ENCODE measurements at regions not wholly inside any gene's neighbourhood (a gene's known extent, or its start where the extent isn't known, plus 50 kb on each side); places are given as distances from the start of the nearest gene placed in this dataset.

DNA sequence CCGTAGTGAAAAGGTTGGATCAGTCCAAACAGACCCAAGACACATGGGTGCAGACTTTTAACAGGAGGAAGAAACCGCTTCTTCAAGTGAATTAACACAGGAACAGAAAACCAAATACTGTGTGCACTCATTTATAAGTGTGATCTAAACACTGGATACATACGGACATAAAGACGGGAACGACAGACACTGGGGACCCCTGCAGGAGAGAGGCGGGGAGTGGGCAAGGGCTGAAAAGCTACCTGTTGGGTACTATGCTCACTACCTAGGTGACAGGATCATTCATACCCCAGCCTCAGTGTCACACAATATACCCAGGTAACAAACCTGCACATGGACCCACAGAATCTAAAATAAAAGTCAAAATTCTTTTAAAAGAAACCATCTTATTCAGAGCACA lies 326.0 kb upstream of the NOCT start:
- no peak for DNase-seq (ENCODE audit: low read depth in 3 of 3)

DNA sequence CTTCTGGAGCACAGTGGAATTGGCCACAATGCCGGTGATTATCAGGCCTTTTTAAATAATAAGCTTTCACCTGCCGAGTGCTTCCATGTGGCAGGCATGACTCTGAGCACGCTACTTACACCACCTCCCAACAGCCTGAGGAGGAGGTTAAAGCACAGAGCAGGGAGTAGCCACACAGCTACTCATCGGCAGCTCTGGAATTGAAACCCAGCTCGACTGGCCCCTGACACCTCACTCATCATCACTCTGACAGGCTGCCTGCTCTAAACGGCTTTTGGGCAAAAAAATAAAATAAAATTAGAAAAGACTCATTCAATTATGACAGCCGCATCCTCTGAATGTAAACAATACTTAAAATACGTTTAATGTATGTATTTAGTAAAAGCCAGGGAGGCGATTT lies 326.4 kb upstream of the NOCT start:
- DNase-seq (ENCODE audit: low read depth in 3 of 3), result no peak

DNA sequence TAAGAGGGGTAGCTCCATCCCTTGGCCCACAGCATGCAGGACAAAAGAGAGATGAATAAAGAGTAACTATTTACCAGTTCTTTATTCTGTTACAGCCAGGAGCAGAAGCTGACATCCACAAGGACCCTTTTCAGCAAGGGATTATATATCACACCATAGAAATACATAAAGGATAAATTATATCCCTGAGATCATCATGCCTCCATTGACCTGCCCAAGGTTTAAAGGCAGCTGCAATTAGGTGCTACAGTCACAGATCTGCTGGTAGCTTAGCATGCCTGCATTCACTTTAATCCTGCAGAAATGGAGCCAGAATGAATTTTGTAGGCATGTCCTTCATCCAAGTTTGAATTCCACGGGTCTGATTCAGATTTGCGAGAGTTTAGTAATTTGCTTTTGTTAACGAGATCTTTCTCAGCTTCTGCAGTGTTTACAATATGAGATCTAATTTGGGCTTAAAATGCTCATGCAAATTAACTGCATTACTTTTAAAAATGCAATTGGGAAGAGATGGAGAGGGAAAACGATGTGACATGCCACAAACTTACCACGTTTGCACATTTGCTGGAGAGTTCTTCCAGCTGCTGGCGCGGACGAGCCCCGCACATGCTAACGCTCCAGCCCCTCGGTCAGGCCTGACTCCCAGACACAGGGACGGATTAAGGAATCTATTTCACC lies 327.0 kb upstream of the NOCT start:
- no peak for DNase-seq (ENCODE audit: low read depth in 3 of 3)

DNA sequence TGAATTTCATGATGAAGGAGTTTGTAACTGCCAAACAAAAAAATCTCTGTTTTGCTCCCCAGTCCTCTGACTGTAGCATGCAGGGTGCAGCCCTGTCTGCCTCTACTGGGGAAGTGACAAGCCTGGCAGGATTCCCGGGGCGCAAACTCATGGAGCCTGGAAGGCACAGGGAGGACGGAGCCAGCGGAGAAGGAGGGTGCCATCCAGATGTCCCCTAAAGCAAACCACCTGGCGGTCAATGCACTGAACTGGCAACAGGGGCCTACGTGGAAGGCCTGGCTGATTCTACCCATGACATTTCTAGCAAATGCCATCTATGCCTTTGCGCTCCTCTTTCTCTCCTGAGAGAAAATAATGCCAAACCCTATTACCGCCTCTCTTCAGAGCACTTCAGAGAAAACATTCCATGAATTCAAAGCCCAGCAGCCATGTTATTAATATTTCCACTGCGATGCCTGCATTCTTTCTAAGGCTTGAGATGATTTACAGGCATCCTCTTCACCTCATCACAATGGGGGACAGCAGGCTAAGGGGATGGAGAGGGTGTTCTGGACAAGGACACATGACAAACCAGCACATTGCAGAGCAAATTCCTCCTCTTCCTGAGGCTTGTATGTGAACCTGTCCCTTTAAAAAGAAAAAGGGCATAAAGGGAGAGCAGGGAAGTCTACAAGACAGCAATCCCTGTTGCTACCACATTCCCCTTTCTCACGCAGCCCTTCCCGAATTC lies 329.3 kb upstream of the NOCT start:
- DNase-seq (ENCODE audit: low read depth in 3 of 3), result no peak

DNA sequence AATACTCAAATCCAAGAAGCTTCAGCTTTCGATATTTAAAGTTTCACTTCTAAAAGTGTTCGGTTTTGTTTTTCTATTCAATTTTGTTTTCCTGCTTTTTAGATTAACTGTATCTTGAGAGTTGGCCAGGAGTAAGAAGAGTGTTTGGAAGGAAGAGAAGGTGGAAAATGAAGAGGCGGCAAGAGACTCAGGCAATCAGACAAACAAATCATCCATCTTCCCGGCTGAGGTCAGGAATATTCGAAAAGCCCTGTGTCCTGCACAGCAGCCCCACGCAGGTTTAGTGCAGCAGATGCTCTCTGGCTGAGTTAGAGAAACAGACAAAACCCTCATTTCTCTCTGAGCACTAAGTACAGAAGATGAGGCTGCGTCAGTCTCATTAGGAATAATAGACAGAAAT lies 330.3 kb upstream of the NOCT start:
- DNase-seq (ENCODE audit: low read depth in 3 of 3), result no peak

DNA sequence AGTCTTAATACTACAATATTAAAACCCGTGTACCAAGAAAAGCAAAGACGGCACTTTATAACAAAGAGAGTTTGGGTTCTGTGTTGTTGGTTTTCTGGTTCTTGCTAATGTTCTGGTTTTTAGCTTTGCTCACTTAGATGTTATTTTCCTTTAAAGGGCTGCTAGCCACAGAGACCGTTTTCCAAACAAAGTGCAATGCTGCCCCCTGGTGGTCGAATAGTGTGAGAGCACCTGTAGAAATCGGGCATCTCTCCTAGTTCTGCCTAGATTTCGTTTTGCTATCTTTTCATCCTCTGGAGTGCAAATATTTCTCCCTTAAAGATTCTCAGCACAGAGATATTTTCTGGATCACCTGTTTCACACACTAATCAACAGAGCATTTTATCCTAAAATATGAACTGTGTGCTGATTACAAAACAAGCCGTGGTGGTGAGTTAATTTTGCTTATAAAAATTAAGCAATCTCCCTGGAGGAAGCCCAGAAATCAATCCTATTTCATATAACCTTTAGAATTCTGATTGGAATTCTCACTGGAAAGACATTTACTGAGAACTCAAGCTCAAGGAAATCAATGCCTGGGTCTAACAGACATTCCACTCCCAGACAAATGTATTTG lies 334.5 kb upstream of the NOCT start:
- peak; percentile 51 to 64 (median 51) for DNase-seq (ENCODE audit: low read depth in 3 of 3)

DNA sequence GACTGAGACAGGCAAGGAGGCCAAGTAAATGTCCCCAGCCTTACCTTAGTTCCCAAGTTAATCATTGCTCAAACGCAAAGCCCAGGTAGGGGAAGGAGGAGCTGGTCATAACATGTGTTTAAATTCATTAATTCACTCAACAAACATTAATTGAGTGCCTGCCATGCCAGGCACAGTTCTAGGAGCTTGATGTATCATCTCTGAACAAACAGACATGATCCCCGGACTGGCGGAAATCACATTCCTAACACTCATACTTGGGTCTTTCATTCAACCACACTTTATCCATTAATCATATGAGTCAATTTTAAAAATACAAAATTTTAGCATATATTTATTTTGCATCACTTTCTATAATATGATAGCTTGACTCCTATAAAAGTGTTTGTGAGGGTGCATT lies 335.3 kb upstream of the NOCT start:
- no peak for DNase-seq (ENCODE audit: low read depth in 3 of 3)

DNA sequence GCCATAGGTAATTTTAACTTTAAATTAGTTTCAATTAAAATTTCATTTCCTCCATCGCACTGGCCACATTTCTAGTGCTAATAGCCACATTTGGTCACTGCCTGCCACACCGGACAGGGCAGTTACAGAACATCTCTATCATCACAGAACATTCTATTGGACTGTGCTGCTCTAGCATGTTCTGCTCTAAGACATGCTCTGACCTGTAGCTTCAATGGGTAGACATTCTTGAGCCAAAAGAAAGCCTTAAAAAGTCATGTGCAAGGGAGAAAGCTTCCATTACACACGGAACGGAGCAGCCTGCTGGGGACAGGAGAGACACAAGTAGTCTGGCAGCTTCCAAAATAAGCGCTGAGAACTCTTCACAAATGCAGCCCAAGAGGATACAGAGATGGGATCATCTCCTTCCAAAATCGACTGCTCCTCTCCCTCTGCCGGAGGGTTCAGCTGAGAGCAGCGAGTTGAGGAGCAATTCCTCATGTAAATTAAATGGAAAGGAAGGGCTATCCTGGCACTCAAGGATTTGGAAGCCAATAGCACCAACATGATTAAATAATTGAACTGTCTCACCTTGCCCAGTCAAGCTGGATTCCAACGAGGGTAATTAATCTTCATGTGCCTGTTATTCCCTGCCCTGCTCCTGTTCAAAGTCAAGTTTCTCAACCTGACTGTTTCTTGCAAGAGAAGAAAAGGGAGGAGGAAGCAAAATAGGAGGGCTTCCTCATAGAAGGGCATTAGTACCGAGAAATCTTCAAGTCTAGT lies 336.4 kb upstream of the NOCT start:
- DNase-seq (ENCODE audit: low read depth in 3 of 3), result no peak

DNA sequence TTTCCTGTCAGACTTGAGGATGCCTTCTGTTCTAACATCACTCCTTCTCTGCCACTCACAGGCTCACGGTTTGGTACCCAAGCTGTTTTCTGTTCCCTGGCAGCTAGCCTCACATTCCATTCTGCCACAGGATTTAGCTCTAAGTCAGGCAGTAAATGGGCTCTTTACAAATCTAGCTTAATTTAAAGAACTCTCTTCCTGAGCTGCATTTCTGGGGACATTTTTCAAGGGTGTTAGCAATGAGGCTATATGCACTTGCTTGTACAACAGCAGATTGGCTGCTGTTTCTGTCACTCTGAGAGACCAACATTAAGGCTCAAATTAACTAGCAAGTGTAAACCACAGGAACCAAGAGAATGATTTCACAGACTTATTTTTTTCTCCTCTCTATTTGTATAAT lies 337.8 kb upstream of the NOCT start:
- no peak for DNase-seq (ENCODE audit: low read depth in 3 of 3)

DNA sequence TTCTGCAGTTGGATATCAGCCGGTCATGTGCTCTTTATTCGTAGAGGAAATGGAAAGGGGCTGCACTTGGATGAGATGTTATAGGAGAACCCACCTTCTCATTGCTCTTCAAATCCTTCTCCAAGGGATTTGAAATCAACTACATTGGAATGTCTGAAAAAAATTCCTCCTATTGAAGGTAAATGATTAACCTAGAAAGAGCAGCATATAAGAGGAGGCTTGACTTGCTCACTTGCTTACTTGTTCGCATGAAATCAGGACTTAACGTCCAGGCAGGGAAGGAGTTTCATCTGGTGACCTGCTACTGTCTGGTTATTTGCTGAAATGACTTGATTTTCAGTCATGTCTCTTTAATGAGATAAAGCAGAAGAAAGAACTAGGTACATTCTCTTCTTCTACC lies 338.4 kb upstream of the NOCT start:
- no peak for DNase-seq (ENCODE audit: low read depth in 3 of 3)

DNA sequence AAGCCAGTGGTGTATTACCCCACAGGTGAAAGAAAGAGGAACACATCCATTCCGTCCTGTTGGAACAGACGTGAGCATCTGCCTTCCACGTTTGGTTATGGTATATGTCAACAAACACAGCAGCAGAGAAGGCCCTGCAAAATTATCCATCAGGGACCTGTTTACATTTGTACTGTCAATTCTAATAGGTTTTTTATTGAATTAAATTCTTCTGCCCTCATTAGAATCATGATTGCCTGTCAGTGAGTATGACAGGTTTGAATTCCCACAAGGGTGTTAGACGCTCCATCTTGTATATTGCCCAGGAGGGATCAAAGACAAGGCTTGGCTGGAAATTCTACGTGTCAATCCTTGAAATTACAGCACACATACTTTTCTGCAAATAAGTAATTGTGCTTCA lies 339.9 kb upstream of the NOCT start:
- no peak for DNase-seq (ENCODE audit: low read depth in 3 of 3)

DNA sequence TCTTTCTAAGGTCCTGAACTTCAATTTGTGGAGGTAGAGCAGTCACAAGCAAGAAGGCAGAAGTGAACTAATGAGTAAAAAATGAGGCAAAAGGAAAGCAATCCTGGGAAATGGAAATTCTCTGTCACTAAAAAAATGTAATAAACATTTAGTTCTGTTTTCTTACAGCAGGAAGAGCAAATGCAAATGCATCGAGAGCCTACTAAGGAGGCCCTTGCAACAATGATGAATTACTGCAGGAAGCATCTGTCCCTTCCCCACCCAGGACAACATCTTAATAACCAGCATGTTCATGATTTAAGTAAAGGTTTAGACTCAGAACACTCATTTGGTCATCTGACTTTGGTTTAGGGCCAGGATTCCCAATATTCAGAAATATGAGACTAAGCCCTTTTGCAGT lies 341.4 kb upstream of the NOCT start:
- DNase-seq (ENCODE audit: low read depth in 3 of 3), result no peak

DNA sequence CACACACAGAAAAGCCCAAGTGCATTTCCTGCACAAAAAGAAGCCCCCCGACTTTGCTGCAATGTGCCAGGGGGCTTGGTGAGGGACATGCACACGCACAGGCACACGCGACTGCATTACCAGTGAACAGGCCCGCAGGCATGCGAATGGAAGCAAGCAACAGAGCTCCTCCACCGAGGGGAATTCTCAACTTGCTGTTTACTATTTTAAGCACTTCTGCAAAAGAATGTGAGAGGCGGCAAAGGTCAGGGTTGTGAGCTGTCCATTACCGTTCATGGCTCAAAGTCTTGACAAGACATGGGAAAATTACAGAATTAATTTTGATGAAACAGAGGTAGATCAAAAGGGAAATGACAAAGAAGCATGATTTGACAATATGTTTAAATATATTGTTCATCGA lies 342.5 kb upstream of the NOCT start:
- DNase-seq (ENCODE audit: low read depth in 3 of 3), result no peak

DNA sequence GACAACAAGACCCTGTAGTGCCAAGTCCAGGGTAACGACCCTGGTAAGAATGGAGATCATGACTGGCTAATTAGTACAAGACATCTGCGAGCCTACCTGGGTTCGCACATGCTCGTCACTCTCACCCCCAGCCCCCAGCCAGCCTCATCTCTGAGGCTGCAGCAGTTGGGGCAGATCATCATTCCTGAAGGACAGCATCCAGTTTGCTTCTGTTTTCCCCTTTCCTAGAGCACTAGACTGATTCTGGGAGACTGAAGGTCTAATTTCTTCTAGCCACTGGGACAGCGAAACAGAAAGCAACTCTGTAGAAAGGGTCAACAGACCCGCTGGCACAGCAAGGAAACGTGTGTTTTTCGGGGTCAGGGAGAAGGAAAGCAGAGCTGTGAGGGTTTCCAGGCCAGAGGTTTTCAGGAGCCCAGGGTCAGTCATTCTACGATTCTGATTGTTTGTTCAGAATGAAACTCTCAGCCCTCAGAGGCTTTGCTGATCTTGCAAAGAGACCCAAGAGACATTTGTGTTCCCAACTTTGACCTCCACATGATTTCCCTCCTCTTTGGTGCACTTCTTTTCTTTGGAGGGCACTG lies 343.1 kb upstream of the NOCT start:
- no peak for DNase-seq (ENCODE audit: low read depth in 3 of 3)

DNA sequence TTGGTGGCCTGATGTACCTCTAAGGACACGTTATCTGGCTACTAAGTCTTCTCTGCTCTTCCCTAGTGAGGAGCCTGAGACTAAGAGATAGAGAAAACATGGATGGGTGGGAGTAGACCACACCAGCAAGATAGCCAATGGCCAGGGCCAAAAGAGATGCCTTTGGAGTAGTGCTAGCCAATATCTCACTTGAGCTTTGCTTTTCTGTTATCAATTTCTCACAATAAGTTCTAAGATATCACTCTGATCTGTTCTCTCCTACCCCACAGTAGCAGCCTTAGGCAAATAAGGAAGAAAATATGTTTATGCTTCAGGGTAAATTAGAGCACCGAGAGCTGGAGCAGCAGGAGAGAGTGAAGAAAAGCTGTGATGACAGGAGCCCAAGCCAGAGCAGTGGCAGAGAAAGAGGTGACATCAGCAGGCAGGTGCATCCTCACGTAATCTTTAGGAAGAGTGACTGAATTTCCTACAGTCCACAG lies 343.9 kb upstream of the NOCT start:
- no peak for DNase-seq (ENCODE audit: low read depth in 3 of 3)

DNA sequence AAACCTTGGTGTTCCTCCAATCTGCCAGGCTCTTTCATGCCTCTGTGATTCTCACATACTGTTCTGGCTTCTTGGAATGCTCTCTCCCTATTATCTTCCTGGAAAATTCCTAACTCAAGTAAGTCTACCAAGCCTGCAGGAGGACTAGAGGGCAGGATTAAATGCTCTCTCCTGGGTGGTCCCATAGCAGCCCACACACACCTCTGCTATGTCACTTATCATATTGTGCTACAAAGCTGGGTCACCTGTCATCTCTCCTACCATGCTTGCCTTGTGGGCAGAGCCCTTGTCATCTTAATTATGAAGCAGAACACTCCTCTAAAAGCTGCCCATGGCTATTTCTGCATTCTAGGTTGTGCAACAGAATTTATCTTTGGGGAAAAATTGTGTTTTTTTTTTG lies 344.5 kb upstream of the NOCT start:
- no peak for DNase-seq (ENCODE audit: low read depth in 3 of 3)

DNA sequence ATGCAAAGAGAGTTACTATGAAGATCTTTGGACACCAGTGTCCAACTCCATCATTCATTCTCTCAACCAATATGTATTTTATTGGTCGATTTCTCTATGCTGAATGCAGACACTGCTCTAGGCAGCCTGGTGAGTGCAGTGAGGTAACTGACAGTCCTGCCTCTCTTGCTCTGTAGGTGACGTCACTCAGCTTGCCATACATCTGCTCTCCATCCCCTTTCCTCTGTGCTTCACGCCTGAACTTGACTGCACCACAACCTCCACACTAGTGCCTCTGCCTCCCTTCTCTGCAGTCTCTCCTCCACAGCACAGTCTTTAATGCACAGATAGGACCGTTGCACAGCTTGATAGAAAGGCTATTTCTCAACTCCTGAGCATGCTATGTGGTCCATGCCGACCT lies 344.9 kb upstream of the NOCT start:
- DNase-seq (ENCODE audit: low read depth in 3 of 3), result no peak

DNA sequence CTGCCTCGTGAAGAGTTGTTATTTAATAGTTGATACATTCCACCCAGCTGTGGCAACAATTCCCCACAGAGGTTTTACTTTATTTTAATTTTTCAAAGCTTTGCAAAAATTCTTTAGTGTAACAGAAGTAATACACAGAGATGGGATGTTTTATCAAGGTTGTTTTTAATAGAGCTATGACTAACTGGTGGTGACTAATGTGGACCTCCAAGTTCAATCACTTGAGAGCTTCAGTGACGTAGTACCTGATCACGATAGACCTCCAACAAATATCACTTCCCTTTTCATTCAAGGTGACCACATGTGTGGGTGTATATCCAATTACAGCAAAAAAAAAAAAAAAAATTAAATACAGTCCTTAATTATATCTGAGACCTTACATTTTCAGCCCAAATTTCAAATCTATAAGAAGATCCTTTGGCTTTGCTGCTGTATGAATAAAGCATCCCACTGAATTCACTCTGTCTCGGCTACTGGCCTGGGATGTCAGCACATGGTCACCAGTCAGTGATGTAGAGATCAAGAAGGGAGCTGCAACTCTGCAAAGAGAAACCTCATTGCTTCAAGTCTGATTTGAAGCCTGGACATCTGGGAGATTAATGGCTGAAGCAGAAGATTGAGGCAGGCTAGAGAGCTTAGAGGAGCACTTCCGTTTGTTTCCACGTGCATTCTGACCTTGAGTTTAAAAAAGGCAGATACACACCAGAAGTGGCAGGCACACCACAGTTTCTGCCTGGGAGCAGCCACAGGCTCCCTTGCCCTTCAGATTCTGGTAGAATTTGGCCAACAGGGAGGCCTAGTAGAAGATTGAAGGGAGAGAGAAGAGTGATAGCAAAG lies 345.9 kb upstream of the NOCT start:
- DNase-seq (ENCODE audit: low read depth in 3 of 3), result no peak

DNA sequence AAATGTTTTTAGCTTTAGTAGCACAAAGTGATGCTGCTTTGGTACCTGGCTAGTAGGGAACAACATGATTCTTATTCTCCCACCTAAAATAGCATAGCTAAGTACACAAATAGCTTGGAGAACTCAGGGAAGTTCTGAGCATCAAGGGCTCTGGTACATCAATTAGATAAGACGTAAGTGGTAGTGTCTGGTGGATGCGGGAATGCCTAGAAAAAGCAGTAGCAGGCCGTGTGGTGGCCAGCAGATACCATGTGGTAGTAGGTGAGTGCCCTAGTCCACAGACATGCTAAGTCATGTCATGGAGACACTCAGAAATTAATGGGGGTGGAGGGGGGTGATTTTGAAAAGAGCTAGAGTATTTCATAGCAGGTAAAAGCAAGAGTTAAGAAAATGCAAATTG lies 347.3 kb upstream of the NOCT start:
- no peak for DNase-seq (ENCODE audit: low read depth in 3 of 3)

DNA sequence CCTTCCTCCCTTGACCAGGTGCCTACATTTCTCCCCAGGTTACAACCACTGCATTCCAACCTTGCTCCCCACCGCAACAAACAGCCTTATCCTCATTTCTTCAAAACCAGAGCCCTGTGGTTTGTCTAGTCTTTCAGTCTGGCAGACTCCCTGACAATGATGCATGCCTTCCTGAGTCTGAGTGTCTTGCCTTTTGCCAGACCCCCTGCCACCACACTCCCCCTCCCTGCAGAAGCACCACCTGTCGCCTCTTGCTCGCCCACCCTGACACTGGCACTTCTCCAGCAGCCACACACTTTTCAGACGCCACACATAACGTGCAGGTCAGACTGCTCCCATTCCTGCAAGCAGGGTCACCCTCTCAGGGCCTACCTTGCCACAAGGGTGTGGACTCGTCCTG lies 349.2 kb upstream of the NOCT start:
- no peak for DNase-seq (ENCODE audit: low read depth in 3 of 3)

DNA sequence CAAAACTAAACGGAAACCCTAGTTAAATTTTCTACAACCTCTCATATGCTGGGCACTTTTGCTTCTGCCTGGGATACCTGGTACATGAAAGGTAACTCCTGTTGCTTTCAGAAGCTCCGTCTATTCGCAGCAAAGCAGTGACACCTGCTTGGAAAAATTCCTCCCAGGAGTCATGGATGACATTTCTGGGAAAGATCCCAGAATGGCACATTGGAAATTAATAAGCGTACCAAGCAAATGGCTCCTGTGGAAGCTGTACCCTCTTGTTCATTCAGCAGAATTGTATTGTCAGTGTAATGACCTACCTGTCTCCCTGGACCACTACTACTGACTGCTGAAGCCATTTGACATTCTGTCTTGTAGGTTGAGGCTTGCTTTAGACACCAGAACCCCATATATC lies 349.7 kb upstream of the NOCT start:
- no peak for DNase-seq (ENCODE audit: low read depth in 3 of 3)
